ENCODE measurements at regions not wholly inside any gene's neighbourhood (a gene's known extent, or its start where the extent isn't known, plus 50 kb on each side); places are given as distances from the start of the nearest gene placed in this dataset.
A peak's percentile ranks its signal among the peaks of the same experiment; 100 is the strongest.

GRCh38 chr22:48102581-48102980, 1340.1 kb downstream of the TBC1D22A start:
- TF ChIP-seq POLR2A (IDR thresholded peaks at IDR 0.05) (no peak), POLR2AphosphoS5 (IDR thresholded peaks at IDR 0.05) (no peak), CTCF (IDR thresholded peaks at IDR 0.05 in 8 of 11, conservative IDR thresholded peaks at IDR 0.05 in 3 of 11) (no peak)
- H3K36me3 ChIP-seq: no peaks in the 10 kb centered on the region
- no peak overlapping the region for H3K4me3 ChIP-seq
- no peak for DNase-seq
- 36 to 93% (median 80%) methylated on average over 1 to 5 of the region's 5 CpGs for WGBS, 5 donors
- intact Hi-C loops (cut with DNase I; ENCODE audit: low total_unique reads): no loop called here
- H3K27ac ChIP-seq: no peak overlapping the region
- H3K4me1 ChIP-seq: peaks cover 7 to 37% (median 19%) of the 10 kb centered on the region in 6 donors
- H3K9me3 ChIP-seq: peaks cover 0 to 6% (median 0%) of the 10 kb centered on the region in 8 donors
- H3K27me3 ChIP-seq (replicated peaks in 1 of 7): peaks cover 0 to 42% (median 0%) of the 10 kb centered on the region in 7 donors

GRCh38 chr22:48101704-48102103, 1339.3 kb downstream of the TBC1D22A start:
- H3K36me3 ChIP-seq: no peaks in the 10 kb centered on the region
- intact Hi-C loops (cut with DNase I; ENCODE audit: low total_unique reads): no loop called here
- H3K27me3 ChIP-seq (replicated peaks in 1 of 7): peaks cover 0 to 42% (median 0%) of the 10 kb centered on the region in 7 donors
- WGBS, 5 donors: 85 to 100% (median 96%) methylated on average over 4 to 8 of the region's 8 CpGs
- TF ChIP-seq POLR2AphosphoS5 (IDR thresholded peaks at IDR 0.05): no peak
- TF ChIP-seq CTCF (IDR thresholded peaks at IDR 0.05 in 8 of 11, conservative IDR thresholded peaks at IDR 0.05 in 3 of 11): no peak
- TF ChIP-seq POLR2A (IDR thresholded peaks at IDR 0.05): no peak
- peaks cover 0 to 6% (median 0%) of the 10 kb centered on the region in 8 donors for H3K9me3 ChIP-seq
- H3K27ac ChIP-seq: no peak overlapping the region
- DNase-seq: no peak
- peaks cover 7 to 46% (median 28%) of the 10 kb centered on the region in 6 donors for H3K4me1 ChIP-seq
- no peak overlapping the region for H3K4me3 ChIP-seq

GRCh38 chr22:48100685-48101417, 1338.4 kb downstream of the TBC1D22A start:
- TF ChIP-seq POLR2AphosphoS5 (IDR thresholded peaks at IDR 0.05): no peak
- TF ChIP-seq POLR2A (IDR thresholded peaks at IDR 0.05): no peak
- TF ChIP-seq CTCF (IDR thresholded peaks at IDR 0.05 in 8 of 11, conservative IDR thresholded peaks at IDR 0.05 in 3 of 11): no peak
- no peaks in the 10 kb centered on the region for H3K36me3 ChIP-seq
- WGBS, 5 donors: 74 to 86% (median 82%) methylated on average over 14 of the region's 14 CpGs
- intact Hi-C loops (cut with DNase I; ENCODE audit: low total_unique reads): no loop called here
- H3K27me3 ChIP-seq (replicated peaks in 1 of 7): peaks cover 0 to 42% (median 0%) of the 10 kb centered on the region in 7 donors
- DNase-seq: no peak
- peaks cover 7 to 52% (median 31%) of the 10 kb centered on the region in 6 donors for H3K4me1 ChIP-seq
- H3K27ac ChIP-seq: no peak overlapping the region
- no peak overlapping the region for H3K4me3 ChIP-seq
- peaks cover 0 to 6% (median 0%) of the 10 kb centered on the region in 8 donors for H3K9me3 ChIP-seq

GRCh38 chr22:48099671-48100070, 1337.2 kb downstream of the TBC1D22A start:
- Histone ChIP-seq H3K4me1 (peaks cover 7 to 52% (median 31%) of the 10 kb centered on the region in 6 donors), H3K4me3 (no peak overlapping the region), H3K36me3 (no peaks in the 10 kb centered on the region), H3K27me3 (replicated peaks in 1 of 7) (peaks cover 0 to 38% (median 0%) of the 10 kb centered on the region in 7 donors), H3K27ac (peak overlapping the region in 4 of 8 donors; percentile 79 to 90 (median 82)), H3K9me3 (peaks cover 0 to 6% (median 0%) of the 10 kb centered on the region in 8 donors)
- no peak for DNase-seq
- TF ChIP-seq CTCF (IDR thresholded peaks at IDR 0.05 in 8 of 11, conservative IDR thresholded peaks at IDR 0.05 in 3 of 11) (no peak), POLR2AphosphoS5 (IDR thresholded peaks at IDR 0.05) (no peak), POLR2A (IDR thresholded peaks at IDR 0.05) (no peak)
- 39 to 51% (median 46%) methylated on average over 8 to 9 of the region's 9 CpGs for WGBS, 5 donors
- intact Hi-C loops (cut with DNase I; ENCODE audit: low total_unique reads): no loop called here

Data from spleen (tissue), 11 donors.